Transverse colon (tissue), 4 donors: ENCODE measurements at regions not wholly inside any gene's neighbourhood (a gene's known extent, or its start where the extent isn't known, plus 50 kb on each side); places are given as distances from the start of the nearest gene placed in this dataset.

Source experiments
- DNase-seq: peaks from one replicate; pipeline ENCODE4 v3.0.0-alpha.2; 2019
- H3K27ac ChIP-seq, 4 donors: fragments of 200-600 bp; sonication (generic); 2 replicates each; pipeline ENCODE4 v1.5.1; 2016 to 2018; ENCODE audit warnings: inconsistent platforms in 4 of 4
- H3K27me3 ChIP-seq: fragments of 200-600 bp; sonication (generic); 2 replicates; pipeline ENCODE4 v1.5.1; 2017; ENCODE audit warnings: inconsistent platforms
- H3K36me3 ChIP-seq, 4 donors: fragments of 200-600 bp; sonication (generic); 2 replicates each; pipeline ENCODE4 v1.5.1; 2017 to 2019; ENCODE audit warnings: inconsistent platforms in 4 of 4
- H3K4me1 ChIP-seq, 4 donors: fragments of 200-600 bp; sonication (generic); 2 replicates each; pipeline ENCODE4 v1.5.1; 2017 to 2020; ENCODE audit warnings: inconsistent platforms in 4 of 4
- H3K4me3 ChIP-seq, 4 donors: fragments of 200-600 bp; sonication (generic); 1 replicate in 1 of 4; 2 replicates in 3 of 4; pipeline versions ENCODE4 v1.5.1 to v1.6.1; 2017 to 2019; ENCODE audit warnings: inconsistent platforms in 4 of 4
- H3K9me3 ChIP-seq, 2 donors: fragments of 200-600 bp; sonication (generic); 2 replicates each; pipeline ENCODE4 v1.5.1; 2017 to 2019; ENCODE audit warnings: inconsistent platforms in 2 of 2
- EP300 ChIP-seq: sonication (generic); formaldehyde crosslinking; IDR thresholded peaks from one replicate; pipeline ENCODE4 v1.6.1; 2017; ENCODE audit warnings: antibody characterized with exemption, low read depth
- POLR2A ChIP-seq: fragments of 450-650 bp; IDR thresholded peaks from one replicate; pipeline ENCODE4 v1.6.1; 2016; ENCODE audit warnings: antibody characterized with exemption, mild to moderate bottlenecking, moderate library complexity
- POLR2AphosphoS5 ChIP-seq, 3 donors: sonication (generic); formaldehyde crosslinking; IDR thresholded peaks; one replicate each; pipeline ENCODE4 v1.6.1; 2016; ENCODE audit warnings: antibody characterized with exemption in 3 of 3
- WGBS, 2 donors: methylation state at CpG; one replicate each; pipeline ENCODE4 v1.1.5; 2018; ENCODE audit warnings: low coverage in 1 of 2; 5-methylcytosine and 5-hydroxymethylcytosine counted together
- in situ Hi-C, 4 donors: fragments of 200-750 bp; cut with MboI; loops; one replicate each; pipeline versions ENCODE4 v1.15.0 to v1.15.1; 2017; ENCODE audit warnings: low sequenced_read_pairs in 3 of 4, low pct_ligation_motif_present in 1 of 4, low pct_unique_long_range_greater_than_20kb in 1 of 4
- intact Hi-C: fragments of 100-400 bp; cut with DNase I; formaldehyde crosslinking; loops from one replicate; pipeline ENCODE4 v1.15.1; 2023; ENCODE audit warnings: low total_unique reads
- TF ChIP-seq, protein P1 (sequence below), 5 experiments: fragments of 200-600 bp in 3 of 5; fragments of 450-650 bp in 2 of 5; sonication (generic) in 3 of 5; IDR thresholded peaks; 1 replicate in 2 of 5; 2 replicates in 3 of 5; pipeline ENCODE4 v1.5.1; 2016 to 2017; ENCODE audit warnings: antibody characterized with exemption in 5 of 5, inconsistent platforms in 3 of 5, mild to moderate bottlenecking in 2 of 5, moderate library complexity in 1 of 5

DNA sequence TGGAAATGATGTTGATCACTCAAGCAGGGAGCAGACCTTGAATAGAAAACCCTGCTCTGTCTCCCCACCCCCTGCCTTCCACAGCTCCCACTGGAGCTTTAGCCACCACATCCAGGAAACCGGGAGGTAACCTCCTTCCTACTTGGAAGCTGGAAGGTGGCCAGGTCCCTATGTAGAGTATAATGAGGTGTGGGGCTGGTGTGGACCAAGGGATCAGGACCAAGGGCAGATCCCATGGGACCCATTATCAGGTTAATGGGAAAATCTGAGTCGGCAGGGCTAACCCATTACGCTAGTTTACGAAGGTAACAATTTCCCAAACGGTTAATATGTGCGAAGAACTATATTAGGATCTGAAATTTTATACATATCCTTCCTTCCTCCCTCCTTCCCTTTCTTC lies 321.9 kb downstream of the MIAT start:
- Histone ChIP-seq H3K27ac (no peak overlapping the region), H3K4me1 (no peaks in the 10 kb centered on the region), H3K36me3 (no peaks in the 10 kb centered on the region), H3K27me3 (no peaks in the 10 kb centered on the region), H3K9me3 (no peaks in the 10 kb centered on the region), H3K4me3 (no peak overlapping the region)
- WGBS, 2 donors: 59 to 68% methylated on average over 2 to 6 of the region's 6 CpGs
- intact Hi-C loops (no loop called here), in situ Hi-C loops (no loop called here)
- DNase-seq: no peak
- TF ChIP-seq POLR2A (no peak), POLR2AphosphoS5 (IDR thresholded peaks at IDR 0.05) (no peak), EP300 (no peak)
- TF ChIP-seq, protein P1, sequence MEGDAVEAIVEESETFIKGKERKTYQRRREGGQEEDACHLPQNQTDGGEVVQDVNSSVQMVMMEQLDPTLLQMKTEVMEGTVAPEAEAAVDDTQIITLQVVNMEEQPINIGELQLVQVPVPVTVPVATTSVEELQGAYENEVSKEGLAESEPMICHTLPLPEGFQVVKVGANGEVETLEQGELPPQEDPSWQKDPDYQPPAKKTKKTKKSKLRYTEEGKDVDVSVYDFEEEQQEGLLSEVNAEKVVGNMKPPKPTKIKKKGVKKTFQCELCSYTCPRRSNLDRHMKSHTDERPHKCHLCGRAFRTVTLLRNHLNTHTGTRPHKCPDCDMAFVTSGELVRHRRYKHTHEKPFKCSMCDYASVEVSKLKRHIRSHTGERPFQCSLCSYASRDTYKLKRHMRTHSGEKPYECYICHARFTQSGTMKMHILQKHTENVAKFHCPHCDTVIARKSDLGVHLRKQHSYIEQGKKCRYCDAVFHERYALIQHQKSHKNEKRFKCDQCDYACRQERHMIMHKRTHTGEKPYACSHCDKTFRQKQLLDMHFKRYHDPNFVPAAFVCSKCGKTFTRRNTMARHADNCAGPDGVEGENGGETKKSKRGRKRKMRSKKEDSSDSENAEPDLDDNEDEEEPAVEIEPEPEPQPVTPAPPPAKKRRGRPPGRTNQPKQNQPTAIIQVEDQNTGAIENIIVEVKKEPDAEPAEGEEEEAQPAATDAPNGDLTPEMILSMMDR (IDR thresholded peaks at IDR 0.05): no peak

DNA sequence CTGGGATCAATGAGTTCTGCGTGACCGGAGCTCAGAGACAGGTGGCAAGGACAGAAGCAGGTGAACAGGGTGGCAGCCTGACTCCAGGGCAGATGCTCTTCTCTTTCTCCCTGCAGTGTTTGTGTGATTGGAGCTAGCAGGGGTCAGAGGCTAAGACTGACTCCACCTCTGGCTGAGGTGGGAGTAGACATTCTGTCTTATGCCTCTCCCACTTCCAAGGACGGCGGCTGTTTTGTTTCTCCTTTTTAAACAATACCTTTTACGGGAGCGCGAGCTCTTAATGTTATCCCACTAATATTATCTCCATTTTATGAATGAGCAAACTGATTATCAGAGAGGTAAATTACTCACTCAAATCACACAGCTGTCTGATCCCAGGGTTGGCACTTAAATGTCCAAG lies 323.7 kb downstream of the MIAT start:
- in situ Hi-C loops (no loop called here), intact Hi-C loops (no loop called here)
- WGBS, 2 donors: 36 to 57% methylated on average over 2 to 7 of the region's 7 CpGs

DNA sequence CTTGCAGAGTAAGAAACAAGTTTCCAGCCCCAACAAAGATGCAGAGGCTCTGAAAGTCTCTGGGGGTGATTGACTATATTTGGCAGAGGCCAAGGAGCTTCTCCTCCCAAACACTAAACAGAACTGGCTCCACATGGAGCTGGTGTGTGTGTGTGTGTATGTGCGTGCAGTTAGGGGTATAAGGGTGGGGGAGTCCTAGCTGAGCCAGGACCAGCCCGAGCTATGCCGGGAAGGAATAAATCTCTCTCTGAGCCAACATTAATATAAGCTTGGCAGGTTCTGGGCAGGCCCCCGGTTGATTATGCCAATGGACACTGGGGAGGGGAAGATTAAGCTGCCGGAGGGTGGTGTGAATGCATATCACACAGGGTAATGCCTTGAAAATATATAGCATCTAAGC lies 324.2 kb downstream of the MIAT start:
- H3K36me3 ChIP-seq: no peaks in the 10 kb centered on the region
- peak; percentile 58 for TF ChIP-seq EP300
- no peak for TF ChIP-seq POLR2A
- TF ChIP-seq POLR2AphosphoS5 (IDR thresholded peaks at IDR 0.05): peak; percentile 69 to 84 (median 82)
- intact Hi-C loops (no loop called here), in situ Hi-C loops (no loop called here)
- no peaks in the 10 kb centered on the region for H3K9me3 ChIP-seq
- H3K4me1 ChIP-seq: no peaks in the 10 kb centered on the region
- no peaks in the 10 kb centered on the region for H3K27me3 ChIP-seq
- WGBS, 2 donors: 49 to 56% methylated on average over 2 to 5 of the region's 5 CpGs
- peak overlapping the region in 3 of 4 donors; percentile 22 to 66 (median 52) for H3K27ac ChIP-seq
- H3K4me3 ChIP-seq: no peak overlapping the region
- peak; percentile 14 for DNase-seq

More for the DNA sequence above, 323.7 kb downstream of the MIAT start:
- TF ChIP-seq, protein P1 (IDR thresholded peaks at IDR 0.05): no peak
- TF ChIP-seq EP300: no peak
- TF ChIP-seq POLR2AphosphoS5 (IDR thresholded peaks at IDR 0.05): no peak
- TF ChIP-seq POLR2A: no peak
- H3K4me1 ChIP-seq: no peaks in the 10 kb centered on the region
- H3K27me3 ChIP-seq: no peaks in the 10 kb centered on the region
- peak overlapping the region in 3 of 4 donors; percentile 22 to 66 (median 52) for H3K27ac ChIP-seq
- no peaks in the 10 kb centered on the region for H3K36me3 ChIP-seq
- DNase-seq: no peak
- H3K9me3 ChIP-seq: no peaks in the 10 kb centered on the region
- no peak overlapping the region for H3K4me3 ChIP-seq

DNA sequence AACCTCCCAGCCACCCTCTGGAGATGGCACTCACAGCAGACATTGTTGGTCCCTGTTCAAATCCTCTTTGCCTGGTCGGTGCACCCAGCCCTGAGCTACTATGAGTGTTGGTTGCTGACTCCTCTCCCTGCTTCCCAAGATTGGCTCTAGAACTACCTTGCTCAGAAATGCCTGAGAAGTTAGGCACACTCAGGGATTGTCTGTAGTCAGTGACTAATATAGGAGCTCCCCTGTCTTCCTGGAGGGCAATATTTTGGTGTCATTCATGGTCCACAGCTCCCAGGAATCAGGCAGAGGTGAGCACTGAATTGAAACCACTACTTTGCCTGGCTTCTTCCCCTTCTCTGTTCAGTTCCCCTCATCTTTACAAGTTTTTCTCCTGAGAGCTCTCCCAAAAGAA lies 325.9 kb downstream of the MIAT start:
- 55% methylated on average over 1 of the region's 1 CpG; no CpG with 5 or more reads in 1 of the 2 donors for WGBS, 2 donors
- DNase-seq: no peak
- intact Hi-C loops (no loop called here), in situ Hi-C loops (no loop called here)
- Histone ChIP-seq H3K27ac (no peak overlapping the region), H3K27me3 (no peaks in the 10 kb centered on the region), H3K4me1 (no peaks in the 10 kb centered on the region), H3K9me3 (no peaks in the 10 kb centered on the region), H3K4me3 (no peak overlapping the region), H3K36me3 (no peaks in the 10 kb centered on the region)
- no peak for TF ChIP-seq POLR2AphosphoS5 (IDR thresholded peaks at IDR 0.05)
- TF ChIP-seq, protein P1 (IDR thresholded peaks at IDR 0.05): no peak
- no peak for TF ChIP-seq POLR2A
- TF ChIP-seq EP300: no peak

DNA sequence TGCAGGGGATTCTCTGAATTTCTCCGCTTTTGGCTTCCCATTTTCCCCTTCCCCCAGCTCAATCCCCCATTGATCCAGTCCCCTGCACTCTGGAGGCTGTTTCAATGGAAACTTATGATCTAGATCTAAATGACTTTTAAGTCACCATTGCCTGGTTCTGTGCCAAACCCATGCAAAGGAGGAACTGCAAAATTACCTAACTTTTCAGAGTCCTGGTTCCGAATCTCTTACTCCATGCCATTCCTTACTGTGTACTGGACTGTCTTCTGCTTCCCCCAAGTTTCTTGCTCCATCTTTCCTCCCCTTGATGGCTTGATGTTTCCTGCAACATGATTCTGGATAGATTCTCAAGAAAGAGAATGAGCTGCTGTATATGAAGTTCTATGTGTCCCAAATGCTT lies 327.8 kb downstream of the MIAT start:
- Histone ChIP-seq H3K4me1 (no peaks in the 10 kb centered on the region), H3K27ac (no peak overlapping the region), H3K4me3 (no peak overlapping the region), H3K36me3 (no peaks in the 10 kb centered on the region), H3K27me3 (no peaks in the 10 kb centered on the region), H3K9me3 (no peaks in the 10 kb centered on the region)
- no peak for DNase-seq
- intact Hi-C loops: no loop called here
- TF ChIP-seq, protein P1 (IDR thresholded peaks at IDR 0.05): no peak
- TF ChIP-seq POLR2AphosphoS5 (IDR thresholded peaks at IDR 0.05) (no peak), EP300 (no peak), POLR2A (no peak)
- WGBS, 2 donors: 45 to 92% methylated on average over 2 of the region's 2 CpGs
- in situ Hi-C loops: no loop called here
